ENCODE measurements at regions not wholly inside any gene's neighbourhood (a gene's known extent, or its start where the extent isn't known, plus 50 kb on each side); places are given as distances from the start of the nearest gene placed in this dataset.

- DNase-seq: no peak
Measured at GRCh38 chr2:122858075-122858702, 1102.7 kb downstream of the TSN start.

DNA sequence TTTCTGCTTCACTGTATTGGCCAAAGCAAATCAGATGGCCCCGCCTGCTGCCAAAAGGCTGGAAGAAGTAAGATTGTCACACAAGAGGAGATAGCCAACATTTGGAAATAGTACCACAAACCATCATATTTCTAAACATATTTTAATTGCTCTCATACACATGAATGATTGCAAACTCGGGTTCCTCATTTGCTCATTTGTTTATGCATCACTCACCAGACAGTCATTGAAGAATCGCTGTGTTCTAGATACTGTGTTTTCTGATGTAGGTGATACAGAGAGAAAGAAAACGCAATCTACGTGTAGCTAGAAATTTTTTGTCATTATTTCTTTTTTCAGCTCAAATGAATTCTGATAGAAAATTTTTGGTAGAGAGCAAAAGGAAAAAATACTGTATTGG lies 1103.4 kb downstream of the TSN start:
- DNase-seq: no peak

- DNase-seq: no peak
Measured at GRCh38 chr2:122859260-122859659, 1103.8 kb downstream of the TSN start.

DNA sequence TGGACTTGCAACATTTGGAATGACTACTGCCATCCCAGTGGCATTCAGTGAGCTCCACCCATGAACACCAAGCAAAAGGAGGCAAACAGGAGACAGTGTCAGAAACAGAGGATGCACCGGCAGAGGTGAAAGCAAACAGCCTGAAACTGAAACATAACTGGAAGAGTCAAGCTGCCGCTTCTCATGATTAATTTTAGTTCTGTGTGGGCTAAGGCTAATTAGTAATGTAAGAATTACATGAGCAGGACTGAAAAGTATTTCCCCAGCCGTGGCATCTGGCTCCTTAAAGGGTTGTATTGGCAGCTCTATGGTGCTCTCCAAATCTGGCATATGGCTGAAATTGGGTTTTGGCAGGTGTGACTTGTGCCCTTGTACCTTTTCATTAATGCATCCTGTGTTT lies 1108.1 kb downstream of the TSN start:
- no peak for DNase-seq

GRCh38 chr2:122864728-122865127 lies 1109.3 kb downstream of the TSN start:
- no peak for DNase-seq

GRCh38 chr2:122866095-122866494 lies 1110.6 kb downstream of the TSN start:
- DNase-seq: no peak

DNA sequence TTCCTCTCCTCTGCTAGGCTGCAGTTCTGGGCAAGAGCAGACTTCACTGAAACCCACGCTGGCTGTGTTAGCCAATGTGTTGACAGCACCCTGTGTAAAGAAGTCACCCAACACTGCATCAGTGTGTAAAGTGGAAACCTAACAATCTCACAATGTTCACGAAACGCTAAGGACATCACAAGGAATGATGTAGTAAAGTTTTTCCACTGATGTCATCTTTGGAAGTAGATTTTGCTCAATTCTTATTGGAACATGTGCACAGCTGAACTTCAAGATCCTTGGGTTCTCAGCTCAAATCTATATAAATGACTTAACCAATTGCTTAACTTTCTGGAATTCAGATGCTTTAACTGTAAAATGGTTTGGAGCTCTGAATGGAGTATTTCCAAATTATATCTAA lies 1112.5 kb downstream of the TSN start:
- no peak for DNase-seq

DNA sequence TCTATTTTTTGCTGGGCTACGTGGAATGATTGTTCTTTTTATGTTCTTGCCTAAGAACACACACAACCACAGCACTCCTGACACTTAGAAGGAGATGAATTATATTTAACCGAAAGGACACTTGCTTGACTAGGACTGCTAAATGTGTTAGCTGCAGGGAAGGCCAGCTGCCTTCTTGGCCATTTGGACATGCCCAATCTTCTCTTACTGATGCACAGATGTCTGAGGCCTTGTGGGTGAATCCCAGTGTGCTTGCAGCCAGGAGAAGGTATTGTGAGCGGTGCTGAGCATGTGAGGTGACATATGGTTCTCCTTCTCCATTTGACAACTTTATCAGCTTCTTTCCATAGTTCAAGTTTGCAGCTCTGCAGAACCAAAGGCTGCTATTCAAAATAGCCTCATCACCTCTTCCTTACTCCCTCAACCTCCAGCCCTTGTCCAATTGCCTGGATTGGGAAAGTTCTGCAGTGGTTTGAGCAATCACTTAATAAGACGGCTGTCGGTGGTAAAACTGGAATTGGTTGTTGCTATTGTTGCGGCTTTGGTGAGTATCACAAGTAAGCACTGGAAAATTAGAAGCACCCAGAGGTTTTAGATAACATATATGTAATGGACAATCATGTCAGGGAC lies 1113.3 kb downstream of the TSN start:
- DNase-seq: no peak

GRCh38 chr2:122873951-122874350 lies 1118.5 kb downstream of the TSN start:
- DNase-seq: no peak

DNA sequence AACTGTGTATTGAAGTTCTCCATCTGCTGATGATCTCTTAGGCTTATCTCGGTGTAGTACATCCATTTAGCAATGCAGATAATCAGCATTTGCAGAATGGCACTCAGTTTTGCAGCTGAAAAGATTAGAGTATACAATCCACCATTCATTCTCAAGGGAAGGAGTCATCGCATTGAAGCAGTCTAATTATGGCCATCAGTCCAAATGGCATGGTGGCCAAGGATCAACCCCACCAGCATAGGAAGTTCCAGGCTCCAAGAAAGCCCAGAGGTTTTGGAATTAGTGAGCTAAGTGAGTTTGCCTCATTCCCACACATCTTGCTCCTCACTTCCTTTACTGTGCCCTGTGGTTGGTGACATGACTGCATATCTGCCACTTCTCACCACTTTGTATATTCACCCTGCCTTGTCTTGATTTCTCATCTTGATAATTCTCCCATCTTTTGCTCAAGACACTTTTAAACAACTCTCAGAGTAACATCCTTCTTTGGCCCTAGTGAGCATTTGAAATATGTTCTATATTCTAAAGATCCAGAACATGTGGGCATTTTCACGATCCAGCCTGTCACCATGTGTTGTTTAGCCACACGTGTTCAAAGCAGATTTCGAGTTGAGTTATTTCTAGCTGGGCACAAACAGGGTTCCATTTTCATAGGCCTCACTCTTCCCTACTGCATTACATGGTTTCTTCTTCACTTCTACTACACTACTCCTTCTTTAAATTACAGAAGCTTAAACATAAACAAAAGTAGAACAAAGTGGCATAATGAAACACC lies 1119.8 kb downstream of the TSN start:
- DNase-seq: no peak

DNA sequence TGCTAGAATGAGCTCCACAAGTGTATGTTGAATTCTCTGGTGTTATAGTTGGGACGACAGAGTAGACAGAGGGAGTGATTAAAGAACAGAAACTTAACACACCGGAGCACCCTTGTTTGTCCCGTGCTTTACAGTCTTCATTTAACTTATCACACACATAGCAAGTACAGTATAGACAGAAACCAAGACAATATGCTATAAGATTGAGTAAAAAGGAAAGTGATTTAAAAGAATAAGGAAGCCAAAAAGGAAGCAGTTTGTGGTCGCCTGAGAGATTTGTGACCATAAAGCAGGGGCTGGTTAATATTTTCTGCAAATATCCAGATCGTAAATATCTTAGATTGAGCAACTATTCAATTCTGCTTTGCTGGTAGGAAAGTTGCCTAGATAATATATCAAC lies 1128.4 kb downstream of the TSN start:
- no peak for DNase-seq

- no peak for DNase-seq
Measured at GRCh38 chr2:122884889-122885288, 1129.4 kb downstream of the TSN start.

GRCh38 chr2:122885436-122885835 lies 1130.0 kb downstream of the TSN start:
- DNase-seq: no peak

DNA sequence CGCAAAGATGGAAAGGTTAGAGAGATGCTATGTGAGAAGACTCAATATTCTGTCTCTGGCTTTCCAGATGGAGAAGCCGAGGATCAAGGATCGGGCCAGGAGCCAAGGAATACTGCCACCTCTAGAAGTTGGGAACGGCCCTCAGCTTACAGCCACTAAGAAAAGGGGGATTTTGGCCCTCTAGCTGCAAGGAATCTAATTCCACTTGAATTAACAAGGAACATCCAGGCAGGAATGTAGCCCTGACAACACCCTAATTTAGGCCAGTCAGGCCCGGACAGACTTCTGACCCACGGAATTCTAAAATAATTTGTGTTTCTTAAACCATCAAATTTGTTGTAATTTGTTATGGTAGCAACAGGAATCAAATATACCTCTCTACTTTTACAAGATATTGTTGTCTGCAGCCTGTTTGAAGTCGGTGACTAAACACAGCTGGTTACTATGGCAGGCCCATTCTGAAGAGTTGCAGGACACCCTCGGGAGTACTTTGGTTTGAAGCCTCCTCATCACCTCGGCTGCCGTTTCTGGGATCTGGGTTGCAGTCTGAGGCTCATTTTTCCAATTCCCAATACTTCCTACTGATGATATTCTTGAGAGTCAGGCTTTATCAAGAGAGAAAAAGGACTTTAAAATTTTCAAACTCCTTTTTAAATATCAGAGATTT lies 1131.2 kb downstream of the TSN start:
- DNase-seq: no peak

DNA sequence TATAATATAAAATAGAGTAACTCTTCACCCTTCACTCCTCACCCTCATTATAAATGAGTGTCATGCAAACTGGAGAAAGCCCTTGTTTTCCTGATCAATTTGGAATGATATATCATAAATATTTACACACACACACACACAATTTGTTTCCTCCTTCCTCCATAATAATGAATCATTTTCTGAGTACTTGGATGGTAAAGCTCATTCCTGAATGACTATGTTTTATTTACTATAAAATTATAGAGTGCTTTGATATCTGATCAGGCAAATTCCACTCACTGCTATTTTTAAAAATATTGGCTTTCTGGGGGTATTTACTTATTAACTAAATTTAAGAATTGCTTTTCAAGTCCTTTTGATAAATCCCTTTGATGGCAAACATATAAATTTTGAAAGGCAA lies 1125.5 kb upstream of the CNTNAP5 start:
- DNase-seq: no peak

GRCh38 chr2:122905431-122905830 lies 1119.7 kb upstream of the CNTNAP5 start:
- no peak for DNase-seq

DNA sequence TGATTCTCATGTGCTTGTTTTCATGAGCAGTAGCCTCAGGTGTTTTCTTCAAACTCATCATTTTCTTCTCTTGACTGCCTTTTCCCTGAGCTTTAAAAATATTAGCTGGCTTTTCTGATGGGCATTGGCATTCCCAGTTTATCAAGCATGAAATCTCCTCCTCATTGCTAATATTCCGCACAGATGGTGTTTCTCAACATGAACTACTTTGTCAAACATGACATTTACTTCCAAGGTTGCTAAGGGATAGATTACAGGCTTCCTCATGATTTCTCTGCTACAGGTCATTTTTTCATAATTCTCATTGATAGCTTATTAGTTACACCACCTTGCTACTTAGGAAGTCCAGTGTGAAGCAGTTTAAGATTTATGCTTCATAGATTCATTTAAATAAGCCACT lies 1116.9 kb upstream of the CNTNAP5 start:
- no peak for DNase-seq

GRCh38 chr2:122927197-122927596 lies 1097.9 kb upstream of the CNTNAP5 start:
- DNase-seq: no peak

DNA sequence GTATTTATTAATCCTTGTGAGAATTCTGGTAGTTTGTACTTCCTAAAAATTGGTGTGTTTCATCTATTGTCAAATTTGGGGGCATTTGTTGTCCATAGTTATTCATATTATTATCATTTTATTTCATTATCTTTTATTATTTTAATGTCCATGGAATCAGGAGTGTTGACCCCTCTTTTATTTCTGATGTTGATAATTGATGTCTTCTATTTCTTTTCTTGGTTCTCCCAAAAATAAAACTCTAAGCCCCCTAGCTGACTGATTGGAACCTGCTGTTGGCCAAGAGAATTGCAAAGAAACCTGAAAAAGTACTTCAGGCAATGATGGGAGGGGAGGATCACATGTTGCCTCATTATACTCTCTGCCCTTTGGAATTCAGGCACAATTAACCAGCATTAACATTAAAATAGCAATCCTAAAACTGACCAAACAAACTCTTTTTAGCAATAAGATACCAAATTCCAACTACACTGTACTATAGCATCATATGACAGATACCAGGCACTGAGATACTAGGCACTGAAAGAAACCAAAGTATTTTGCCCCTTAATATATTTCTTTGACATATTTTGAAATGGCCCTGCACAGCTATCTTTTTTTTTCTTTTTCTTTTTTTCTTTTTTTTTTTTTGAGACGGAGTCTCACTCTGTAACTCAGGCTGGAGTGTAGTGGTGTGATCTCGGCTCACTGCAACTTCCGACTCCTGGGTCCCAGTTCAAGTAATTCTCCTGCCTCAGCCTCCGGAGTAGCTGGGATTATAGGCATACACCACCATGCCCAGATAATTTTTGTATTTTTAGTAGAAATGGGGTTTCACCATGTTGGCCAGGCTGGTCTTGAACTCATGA lies 1097.2 kb upstream of the CNTNAP5 start:
- no peak for DNase-seq

DNA sequence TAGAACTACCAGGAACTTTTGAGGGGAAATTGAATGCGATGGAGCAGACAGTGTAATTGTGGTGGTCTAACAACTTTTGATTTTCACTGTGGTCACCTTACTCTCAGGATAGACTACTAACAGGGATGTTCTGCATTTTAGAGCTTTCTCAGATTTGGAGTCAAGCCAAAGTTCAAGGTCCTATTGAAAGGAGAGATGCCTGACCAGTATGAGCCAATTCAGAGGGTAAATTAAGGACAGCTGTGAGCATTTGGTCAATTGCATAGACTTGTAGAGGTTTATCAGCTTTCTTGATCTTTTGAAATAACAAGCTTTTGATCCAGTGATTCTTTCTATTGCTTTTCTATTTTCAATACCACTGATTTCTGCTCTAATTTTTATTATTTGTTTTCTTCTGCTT lies 1095.7 kb upstream of the CNTNAP5 start:
- DNase-seq: no peak

GRCh38 chr2:122935506-122935905 lies 1089.6 kb upstream of the CNTNAP5 start:
- DNase-seq: no peak

DNA sequence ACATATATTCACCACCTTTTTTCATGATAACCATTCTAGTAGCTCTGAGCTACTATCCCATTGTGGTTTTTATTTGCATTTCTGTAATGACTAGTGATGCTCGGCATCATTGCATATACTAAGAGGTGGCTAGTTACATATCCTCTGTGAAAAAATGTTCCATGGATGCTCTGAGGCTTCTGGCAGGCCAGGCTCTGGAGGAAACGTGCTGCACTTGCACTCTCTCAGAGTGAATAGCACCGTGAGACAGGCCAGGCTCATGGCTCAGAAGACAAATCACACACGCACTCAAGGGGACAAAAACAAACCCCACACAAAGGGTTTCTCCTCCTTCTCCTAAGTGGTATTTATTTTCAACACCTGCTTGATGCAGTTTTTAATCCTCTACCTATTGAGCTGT lies 1085.3 kb upstream of the CNTNAP5 start:
- no peak for DNase-seq

DNA sequence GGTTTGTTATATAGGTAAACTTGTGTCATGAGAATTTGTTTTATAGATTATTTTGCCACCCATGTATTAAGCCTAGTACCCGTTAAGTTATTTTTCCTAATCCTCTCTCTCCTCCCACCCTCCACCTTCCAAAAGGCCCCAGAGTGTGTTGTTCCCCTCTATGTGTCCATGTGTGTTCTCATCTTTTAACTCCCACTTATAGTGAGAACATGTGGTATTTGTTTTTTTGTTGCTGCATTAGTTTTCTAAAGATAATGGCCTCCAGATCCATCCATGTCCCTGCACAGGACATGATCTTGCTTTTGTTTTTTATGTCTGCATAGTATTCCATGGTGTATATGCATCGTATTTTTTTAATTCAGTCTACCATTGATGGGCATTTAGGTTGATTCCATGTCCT lies 1075.6 kb upstream of the CNTNAP5 start:
- DNase-seq: no peak

Data from activated CD4-positive, CD25-positive, alpha-beta regulatory T cell (primary cell).